NAMALWA (cell line): ENCODE measurements at regions not wholly inside any gene's neighbourhood (a gene's known extent, or its start where the extent isn't known, plus 50 kb on each side); places are given as distances from the start of the nearest gene placed in this dataset.

Experiments
- DNase-seq: peaks from one replicate; pipeline ENCODE4 v3.0.0-alpha.2; 2015; ENCODE audit warnings: low spot score

- no peak for DNase-seq
These were observed 75.9 kb upstream of the SMYD2 start for GRCh38 chr1:214205053-214205452.

GRCh38 chr1:214208460-214208859, 72.5 kb upstream of the SMYD2 start:
- no peak for DNase-seq

GRCh38 chr1:214209260-214209808, 71.6 kb upstream of the SMYD2 start:
- no peak for DNase-seq

GRCh38 chr1:214213136-214213535, 67.8 kb upstream of the SMYD2 start:
- no peak for DNase-seq

GRCh38 chr1:214214851-214215250, 66.1 kb upstream of the SMYD2 start:
- DNase-seq: no peak

GRCh38 chr1:214215583-214215982, 65.4 kb upstream of the SMYD2 start:
- no peak for DNase-seq

- no peak for DNase-seq
These were observed 64.9 kb upstream of the SMYD2 start for GRCh38 chr1:214216021-214216420.

GRCh38 chr1:214216779-214217178, 64.2 kb upstream of the SMYD2 start:
- no peak for DNase-seq

- peak; percentile 14 for DNase-seq
These were observed 61.1 kb upstream of the SMYD2 start for GRCh38 chr1:214219902-214220301.

- DNase-seq: no peak
These were observed 60.1 kb upstream of the SMYD2 start for GRCh38 chr1:214220891-214221290.

- DNase-seq: no peak
These were observed 56.2 kb upstream of the SMYD2 start for GRCh38 chr1:214224611-214225354.

GRCh38 chr1:214228976-214229375, 52.0 kb upstream of the SMYD2 start:
- no peak for DNase-seq

- DNase-seq: no peak
These were observed 51.2 kb upstream of the SMYD2 start for GRCh38 chr1:214229736-214230135.
